DMS114 treated with DMSO at 0.1 percent for 48 hours (cell line): ENCODE measurements at regions not wholly inside any gene's neighbourhood (a gene's known extent, or its start where the extent isn't known, plus 50 kb on each side); places are given as distances from the start of the nearest gene placed in this dataset.

Source experiments
- DNase-seq: peaks from one replicate; lab custom pipeline; 2025; ENCODE audit not compliant: unreplicated experiment; lab: John Stamatoyannopoulos, UW

DNA sequence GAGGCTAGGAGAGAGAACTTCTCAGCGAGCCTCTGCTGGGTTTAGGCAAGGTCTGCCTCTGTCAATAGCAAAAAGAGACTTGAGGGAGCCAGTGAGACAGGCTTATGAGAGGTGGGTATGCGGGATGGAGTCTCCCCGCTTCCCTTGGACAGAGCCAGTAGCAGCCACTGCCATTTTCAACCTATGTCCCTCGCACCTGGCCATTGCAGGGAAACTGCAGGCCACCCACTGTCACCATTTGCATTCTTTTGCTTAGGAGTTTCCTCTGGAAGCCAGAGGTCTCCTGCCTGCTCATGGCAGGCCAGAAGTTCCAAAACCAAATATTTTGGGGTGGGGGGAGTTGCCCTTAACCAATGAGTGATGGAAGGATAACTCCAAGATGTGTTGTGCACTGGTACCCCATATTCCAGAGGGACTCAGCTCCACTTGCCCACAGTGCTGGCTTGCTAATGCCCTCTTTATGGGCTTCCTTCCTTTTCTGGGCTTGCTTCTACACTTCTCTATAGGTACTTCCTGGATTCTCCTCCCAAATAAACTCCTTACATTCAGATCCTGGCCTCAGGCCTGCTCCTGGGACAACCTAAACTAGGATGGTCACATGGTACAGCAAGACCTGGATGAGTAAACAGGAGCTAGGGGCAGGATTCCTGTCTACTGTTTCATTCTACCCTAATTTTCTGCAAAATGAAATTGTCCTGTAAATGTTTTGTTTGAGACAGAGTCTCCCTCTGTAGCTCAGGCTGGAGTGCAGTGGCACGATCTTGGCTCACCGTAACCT is 108.9 kb upstream of the PROK2 start:
- no peak for DNase-seq

DNA sequence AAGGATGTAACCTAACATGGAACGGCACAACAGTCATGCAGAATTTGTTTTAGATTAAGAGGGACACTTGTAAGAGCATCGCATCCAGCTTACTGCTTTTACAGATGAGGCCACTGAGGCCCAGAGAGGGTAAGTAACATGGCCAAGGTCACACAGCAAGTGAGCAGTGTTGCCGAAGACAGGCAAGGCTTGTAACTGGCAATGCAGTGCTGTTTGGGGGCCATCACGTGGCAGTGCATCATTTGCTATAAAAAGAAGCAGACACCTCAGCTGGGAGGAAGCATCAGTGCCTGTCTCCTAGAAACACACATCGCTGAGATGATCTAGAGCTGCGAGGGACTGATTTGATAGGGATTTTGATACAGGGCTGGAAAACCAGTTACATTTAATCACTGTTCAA is 108.2 kb upstream of the PROK2 start:
- no peak for DNase-seq

DNA sequence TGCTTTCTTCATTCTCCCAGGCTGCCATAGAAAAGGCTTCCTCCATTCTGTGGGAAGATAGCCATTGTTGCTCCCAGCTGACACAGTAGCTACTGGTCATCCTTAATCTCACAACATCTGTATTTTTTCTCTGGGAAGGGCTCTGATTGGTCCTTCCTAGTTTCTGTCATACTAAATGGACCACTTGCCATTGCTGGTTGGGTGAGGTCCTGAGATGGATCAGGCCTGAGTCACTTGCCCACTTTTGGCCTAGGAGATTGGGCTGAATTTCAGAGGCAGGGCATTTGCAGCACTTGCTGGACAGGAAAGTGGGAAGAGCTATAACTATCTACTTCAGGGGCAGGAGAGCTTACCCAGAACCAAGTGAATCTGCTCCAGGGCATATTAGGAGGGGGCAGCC is 106.5 kb upstream of the PROK2 start:
- DNase-seq = no peak

DNA sequence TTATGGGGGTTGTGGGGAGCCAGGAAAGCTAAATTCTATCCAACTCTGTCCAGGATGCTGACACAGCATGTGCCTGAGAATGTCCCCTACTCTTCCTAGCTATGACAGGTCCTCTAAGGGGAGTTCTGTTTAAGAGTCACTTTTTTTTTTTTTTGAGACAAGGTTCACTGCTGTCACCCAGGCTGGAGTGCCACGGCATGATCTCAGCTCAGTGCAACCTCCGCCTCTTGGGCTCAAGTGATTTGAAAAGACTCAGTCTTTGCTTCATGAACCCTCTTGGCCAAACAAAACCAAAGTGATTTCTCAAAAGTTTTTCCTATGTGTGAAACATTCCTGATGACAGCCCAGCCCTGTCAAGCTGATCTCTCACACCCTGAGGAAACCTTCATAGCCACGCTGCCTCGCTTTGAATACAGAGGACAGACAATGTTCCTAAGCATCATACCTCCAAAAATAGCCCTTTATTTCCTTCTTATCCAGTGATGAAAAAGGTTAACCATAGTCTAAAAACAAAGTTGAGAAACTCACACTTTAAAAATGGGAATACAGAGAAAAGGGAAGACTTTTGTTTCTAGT is 105.5 kb upstream of the PROK2 start:
- no peak for DNase-seq

DNA sequence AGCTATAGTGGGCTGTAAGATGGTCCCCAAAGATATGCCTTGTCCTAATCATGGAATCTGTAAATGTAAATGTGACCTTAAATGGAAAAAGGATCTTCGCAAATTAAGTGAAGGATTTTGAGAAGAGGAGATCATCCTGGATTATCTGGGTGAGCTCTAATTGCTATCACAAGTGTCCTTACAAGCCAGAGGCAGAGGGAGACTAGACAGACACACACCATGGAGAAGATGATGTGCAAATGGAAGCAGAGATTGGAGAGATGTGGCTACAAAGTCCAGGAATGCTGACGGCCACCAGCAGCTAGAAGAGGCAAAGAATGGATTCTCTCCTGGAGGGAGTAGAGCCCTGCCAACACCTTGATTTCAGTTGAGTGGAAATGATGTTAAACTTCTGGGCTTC is 102.3 kb upstream of the PROK2 start:
- no peak for DNase-seq

DNA sequence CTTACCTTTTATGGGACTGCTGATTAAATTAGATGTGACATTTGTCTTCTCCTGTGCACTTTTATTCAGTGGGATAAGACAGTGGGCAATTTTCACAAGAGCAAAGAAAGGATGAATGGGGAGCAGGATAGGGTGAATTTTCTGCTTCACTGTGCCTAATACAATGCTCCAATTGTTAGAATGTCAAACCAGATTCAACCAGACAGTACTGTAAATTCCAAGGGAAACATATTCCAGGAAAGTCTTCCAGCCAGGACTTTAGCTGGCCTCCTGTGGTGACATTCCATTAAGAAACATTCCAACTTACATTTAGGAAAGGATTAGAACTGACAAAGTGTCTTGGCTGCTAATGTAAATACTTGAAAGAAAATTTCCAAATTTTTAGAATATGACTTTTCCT is 100.1 kb upstream of the PROK2 start:
- no peak for DNase-seq

DNA sequence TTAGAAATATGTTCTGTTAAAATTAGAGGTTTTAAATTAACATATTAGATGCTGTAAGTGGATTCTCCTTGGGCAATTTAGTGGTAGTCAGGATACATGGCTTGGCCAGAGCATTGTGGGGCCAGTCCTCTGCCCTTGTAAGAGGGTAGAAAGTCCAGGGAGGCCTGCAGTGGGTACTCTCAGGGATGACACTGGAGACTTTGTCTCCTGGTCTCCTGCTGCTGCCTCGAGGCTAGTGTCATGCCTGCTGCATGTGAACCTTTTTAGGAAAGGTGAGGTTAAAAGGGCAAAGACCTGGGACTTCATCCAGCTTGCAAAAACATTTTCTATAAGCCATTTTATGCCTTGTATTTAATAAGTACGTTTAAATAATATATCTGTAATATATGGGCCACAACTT is 96.8 kb upstream of the PROK2 start:
- DNase-seq = no peak

DNA sequence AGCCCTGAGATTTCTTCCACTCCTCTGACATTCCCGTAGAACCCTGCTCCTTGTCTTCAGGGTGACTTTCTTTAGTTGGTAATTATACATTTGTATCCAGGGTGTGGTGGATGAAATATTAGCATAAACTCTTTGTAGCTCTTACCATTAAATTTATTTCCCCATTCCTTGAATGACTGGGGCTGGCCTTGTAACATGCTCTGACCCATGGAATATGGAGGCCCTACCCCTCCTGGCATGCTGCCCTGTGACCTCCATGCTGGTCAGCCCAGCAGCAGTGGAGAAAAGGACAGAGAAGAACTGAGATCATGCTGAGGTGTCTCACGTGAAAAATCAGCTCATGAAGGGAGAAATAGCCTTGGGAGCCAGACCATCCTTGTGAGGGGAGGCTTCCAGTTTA is 96.1 kb upstream of the PROK2 start:
- DNase-seq = no peak

DNA sequence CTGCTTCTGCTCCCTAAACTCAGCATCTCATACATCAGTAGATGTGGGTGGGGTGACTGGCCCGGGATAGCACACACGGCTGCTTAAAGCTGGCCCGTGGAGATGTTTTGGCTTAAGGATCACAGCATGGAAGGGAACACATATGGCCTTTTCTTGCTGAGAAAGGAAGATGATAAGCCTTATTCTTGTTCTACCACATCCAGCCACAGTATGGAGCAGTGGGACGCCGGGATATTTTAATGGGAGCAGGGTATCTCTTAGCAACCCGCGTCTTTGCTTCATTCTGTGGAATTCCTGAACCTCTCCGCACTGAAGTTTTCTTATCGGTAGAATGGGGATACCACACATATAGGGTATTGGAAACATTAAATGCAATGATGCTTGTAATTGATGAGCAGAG is 94.1 kb upstream of the PROK2 start:
- no peak for DNase-seq

DNA sequence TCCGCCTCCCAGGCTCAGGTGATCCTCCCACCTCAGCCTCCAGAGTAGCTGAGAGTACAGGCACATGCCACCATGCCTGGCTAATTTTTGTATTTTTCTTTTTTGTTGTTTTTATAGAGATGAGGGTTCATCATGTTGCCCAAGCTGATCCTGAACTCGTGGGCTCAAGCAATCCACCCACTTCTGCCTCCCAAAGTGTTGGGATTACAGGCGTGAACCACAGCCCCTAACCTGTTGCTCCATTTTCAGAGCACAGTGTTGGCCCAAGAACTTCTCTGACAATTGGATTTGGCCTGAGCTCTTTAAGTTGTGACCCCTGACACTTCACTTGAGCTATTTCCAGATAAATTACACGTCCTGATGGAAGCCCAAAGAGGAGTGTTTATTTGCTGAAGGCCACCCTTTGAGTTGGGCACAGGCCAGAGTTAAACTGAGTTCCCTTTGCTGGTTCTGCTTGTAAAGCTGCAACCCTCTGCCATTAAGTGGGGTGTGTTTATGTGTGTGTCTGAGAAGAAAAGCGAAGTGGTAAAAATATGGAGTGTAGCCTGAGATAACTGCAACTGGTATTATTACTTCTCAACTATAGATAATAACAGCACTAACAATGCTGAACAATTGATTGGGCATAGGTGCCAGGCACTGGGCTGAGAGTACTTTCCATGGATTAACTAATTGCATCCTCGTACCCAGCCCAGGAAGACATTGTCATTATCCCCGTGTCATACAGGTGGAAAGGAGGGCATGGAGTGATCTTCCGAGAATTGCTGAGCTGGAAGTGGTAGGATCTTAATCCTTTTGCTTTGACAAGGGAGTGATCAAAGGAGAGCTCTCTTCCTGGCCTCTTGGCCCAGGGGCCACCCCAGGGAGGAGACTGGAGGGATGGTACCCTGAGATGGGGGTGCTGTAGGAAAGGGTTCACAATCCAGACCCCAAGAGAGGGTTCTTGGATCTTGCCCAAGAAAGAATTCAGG is 91.5 kb upstream of the PROK2 start:
- DNase-seq = no peak

DNA sequence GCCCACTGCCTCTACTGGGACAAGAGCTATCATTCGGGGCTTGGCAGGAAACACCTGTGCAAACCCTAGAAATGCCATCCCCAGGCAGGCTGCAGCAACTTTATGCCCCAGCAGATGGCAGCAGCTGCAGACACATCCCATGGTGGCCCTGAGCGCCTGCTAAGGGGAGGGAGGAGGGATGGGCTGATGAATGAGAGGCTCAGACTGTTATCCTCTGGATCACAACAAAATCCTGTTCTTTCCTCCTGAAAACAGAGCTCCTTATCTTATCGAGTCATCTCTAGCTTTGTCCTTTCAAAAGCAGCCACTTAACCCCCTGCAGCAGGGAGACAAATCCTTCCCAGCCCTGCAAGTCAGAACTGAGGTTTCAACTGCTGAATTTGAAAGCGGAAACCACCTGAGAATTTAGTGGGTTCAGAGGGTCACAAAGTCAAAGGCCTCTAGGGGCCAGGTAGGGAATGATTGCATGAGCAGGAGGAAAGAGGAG is 90.6 kb upstream of the PROK2 start:
- DNase-seq = peak; percentile 25

DNA sequence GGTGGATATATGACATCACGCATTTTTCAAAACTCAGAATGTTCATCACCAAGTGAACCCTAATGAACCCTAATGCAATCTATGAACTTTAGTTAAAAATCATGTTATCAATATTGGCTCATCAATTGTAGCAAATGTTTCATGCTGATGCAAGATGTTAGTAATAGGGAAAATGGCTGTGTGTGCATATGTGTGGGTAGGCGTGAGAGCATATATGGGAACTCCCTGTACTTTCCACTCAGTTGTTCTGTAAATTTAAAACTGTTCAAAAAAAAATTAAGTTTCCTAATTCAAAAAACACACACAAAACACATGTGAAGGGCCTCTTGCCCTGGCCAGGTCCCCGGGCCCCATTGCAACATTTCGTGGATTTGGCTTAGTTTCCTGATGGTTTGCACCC is 89.7 kb upstream of the PROK2 start:
- no peak for DNase-seq

DNA sequence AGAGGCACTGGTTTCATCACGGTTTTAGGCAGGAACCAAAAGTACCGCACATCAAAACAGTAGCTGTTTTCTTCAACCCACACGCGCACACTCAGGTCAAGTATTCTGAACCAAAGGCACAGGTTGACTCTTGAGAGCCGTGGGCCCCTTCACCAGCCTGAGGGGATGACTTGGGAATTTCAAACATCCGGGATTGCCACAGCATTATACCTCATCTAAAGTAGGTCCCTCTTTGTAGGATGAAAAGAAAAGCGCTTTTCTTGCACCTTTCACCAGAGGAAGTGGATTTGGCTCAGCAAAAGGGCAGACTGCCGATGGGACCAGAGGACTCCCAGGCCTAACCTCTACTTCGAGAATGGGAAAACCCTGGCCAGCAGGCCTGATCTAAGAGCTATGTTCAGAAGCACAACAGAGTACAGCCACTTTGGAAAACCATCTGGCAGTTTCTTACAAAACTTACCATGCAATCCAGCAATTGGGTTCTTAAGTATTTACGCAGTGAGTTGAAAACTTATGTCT is 88.2 kb upstream of the PROK2 start:
- no peak for DNase-seq

DNA sequence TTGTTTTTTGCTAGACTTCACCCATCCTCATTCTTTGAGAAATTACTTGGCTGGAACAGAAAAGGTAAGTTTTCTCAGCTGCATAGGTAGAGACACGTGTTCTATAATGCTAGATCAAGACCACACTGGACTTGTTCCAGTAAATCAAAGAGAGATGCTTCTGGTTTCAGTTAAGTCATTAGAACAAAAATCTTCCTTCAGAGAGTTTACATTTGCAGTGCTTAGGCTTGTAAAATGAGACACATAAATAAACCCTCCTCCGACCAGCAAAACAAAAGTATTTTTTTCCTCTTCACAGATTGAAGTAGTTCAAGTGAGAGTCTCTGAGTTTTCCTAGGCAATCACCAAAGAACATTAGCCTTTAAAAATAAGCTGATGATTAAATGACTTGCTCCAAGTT is 87.3 kb upstream of the PROK2 start:
- DNase-seq = no peak

DNA sequence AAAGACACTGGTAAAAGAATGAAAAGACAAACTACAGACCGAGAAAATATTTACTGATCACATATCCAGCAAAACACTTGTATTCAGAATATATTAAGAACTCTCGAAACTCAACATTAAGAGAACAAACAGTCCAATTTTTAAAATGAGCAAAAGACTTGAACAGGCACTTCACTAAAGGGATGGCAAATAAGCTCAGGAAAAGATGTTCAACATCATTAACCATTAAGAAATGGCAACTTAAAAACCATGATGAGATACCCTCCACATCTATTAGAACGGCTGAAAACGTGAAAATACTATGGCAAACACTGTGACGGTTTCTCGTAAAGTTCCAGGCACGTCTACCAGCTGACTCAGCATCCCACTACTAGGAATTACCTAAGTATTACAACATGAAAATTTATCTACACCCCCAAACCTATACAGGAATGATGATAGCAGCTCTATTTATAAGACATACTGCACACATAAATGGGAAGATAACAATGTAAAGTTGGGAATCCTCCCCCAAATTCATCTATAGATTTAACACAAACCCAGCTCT is 86.1 kb upstream of the PROK2 start:
- no peak for DNase-seq

DNA sequence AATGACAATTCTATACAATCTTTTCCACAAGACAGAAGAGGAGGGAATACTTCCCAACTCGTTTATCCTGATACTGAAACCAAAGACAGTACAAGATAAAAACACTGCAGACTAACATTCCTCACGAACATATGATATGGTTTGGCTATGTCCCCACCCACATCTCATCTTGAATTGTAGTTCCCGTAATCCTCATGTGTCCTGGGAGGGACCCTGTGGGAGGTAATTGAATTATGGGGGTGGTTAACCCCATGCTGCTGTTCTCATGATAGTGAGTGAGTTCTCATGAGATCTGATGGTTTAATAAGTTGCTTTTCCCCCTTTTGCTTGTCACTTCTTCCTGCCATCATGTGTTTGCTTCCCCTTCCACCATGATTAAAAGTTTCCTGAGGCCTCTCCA is 83.9 kb upstream of the PROK2 start:
- no peak for DNase-seq

DNA sequence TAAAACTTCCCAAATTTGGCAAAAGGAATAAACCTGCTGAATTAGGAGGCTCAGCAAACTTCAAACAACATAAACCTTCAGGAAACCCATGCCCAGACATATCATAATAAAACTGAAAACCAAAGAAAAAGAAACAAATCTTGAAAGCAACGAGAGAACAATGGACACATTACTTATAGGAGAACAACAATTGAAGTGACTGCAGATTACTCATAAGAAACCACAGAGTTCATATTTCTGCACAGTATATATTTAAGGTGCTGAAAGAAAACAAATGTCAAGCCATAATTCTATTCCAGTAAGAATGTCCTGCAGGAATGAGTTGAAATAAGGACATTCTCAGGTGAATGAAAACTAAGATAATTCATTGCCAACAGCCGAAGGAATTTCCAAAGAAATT is 80.8 kb upstream of the PROK2 start:
- DNase-seq = no peak

DNA sequence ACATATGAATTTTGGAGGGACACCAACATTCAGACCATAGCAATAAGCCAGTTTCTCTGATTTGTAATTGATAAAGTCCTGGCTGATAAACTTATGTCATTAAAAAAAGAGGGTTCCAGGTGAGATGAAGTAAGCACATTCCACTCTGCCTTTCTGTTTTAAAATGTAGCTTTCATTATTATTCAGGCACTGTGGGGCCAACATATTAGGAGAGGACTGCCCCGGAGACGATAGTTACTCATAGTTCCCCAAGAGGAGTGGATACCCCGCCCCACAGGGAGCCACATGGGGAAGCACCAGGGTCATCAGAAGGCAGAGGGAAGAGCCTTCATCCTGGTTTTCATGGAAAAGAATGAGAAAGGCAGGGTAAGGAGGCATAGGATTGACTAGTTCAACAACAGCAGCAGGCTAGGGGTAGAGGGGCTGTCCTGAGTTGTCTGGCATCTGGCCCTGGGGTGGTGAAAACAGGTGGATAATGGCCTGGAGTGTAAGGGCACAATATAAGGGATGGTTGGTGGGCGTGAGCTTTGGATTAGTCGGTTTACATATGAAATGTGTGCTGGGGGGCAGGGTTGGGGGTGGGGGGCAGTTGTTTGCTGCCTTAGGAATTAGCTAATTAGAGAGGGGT is 78.7 kb upstream of the PROK2 start:
- no peak for DNase-seq

DNA sequence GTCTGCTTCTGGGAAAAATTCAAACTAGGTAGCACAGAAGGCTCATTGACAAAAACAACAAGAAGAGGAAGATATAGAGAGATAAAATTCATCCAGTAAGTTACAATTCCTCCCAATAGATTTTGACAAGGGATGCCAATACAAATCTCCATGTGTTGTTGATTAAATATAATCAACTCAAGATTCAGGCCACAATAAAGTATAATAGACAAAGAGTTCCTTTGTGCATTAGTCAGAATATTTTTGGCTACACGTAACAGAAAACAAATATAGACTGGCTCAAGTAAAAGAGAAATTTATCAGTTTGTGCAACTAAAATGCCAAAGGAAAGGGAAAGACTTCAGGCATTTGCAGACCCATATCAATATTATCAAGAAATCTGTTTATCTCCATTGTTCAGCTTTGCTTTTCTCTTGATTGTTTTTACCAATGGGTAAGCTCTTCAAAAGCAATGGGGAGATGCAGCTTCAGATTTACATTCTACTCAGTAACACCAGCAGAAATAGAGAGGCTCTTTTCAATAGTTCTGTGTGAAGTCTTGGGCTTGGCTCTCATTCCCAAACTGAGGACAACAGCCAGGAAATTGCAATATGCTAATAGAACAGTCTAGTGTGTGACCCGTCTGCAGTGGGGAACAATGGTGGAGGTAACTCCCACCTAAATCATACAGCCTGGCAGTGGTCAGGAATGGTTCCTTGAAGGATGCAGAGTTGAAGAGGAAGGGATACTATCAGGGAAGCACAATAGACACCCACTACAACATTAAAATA is 77.6 kb upstream of the PROK2 start:
- no peak for DNase-seq

DNA sequence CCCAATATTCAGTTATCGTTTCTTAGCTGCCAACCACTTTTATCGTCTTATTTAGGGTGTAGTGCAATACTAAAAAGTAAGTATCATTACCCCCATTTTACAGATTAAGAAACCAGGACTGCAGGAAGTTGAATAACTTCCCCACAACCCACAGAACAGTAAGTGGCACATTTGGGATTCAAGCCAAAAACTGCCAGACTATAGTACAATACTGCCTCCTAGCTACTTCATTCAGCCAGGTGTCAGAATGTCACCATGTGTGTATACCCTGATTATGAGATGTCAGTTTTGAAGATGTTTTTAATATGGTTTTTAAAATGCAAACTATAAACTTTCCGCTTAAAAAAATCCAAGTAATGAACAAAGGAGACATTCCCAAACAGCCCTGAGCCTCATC is 74.2 kb upstream of the PROK2 start:
- no peak for DNase-seq
